ENCODE measurements at regions not wholly inside any gene's neighbourhood (a gene's known extent, or its start where the extent isn't known, plus 50 kb on each side); places are given as distances from the start of the nearest gene placed in this dataset.

- Histone ChIP-seq H3K36me3 (replicated peaks; ENCODE audit: insufficient read depth, low read depth) (no peaks in the 10 kb centered on the region), H3K79me2 (no peaks in the 10 kb centered on the region), H3K4me3 (no peak overlapping the region), H3K4me1 (ENCODE audit: insufficient read depth) (no peaks in the 10 kb centered on the region), H3K9me3 (ENCODE audit: low read depth) (no peaks in the 10 kb centered on the region), H3K9me2 (replicated peaks; ENCODE audit: insufficient read depth) (no peaks in the 10 kb centered on the region), H3K4me2 (no peak overlapping the region), H2AFZ (no peak overlapping the region), H3K27me3 (no peaks in the 10 kb centered on the region), H4K20me1 (ENCODE audit: insufficient read depth, poor library complexity, severe bottlenecking) (no peaks in the 10 kb centered on the region), H3K27ac (no peak overlapping the region)
- no peak for DNase-seq (ENCODE audit: low spot score)
- WGBS (ENCODE audit: low lambda C conversion rate, missing lambda C conversion rate) = 76% methylated on average over 3 of the region's 3 CpGs
- no peak for TF ChIP-seq EZH2phosphoT487 (IDR thresholded peaks at IDR 0.05; ENCODE audit: low read depth, severe bottlenecking, unreplicated experiment)
These were observed 138.3 kb downstream of the KCNJ2 start for GRCh38 chr17:70307430-70308225.

DNA sequence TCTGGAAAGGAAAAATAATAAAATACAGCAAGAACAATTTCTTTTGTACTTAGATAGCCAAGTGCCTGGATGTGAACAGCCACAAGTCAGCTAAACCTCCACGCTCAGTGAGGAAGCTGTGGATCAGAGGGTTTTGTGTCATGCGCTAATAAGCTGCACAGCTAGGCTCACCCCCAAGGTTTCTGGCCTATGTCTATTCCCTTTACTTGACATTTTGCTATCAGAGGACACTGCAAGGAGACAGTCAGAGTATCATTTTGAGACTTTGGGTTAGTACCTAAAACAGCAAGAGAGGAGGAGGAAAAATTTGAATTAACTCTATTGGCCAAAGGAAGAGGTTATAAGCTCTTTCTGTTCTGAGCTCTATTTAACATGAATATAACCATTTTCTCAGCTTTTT is 139.3 kb downstream of the KCNJ2 start:
- H3K4me3 ChIP-seq = no peak overlapping the region
- no peak overlapping the region for H2AFZ ChIP-seq
- no peaks in the 10 kb centered on the region for H3K9me3 ChIP-seq (ENCODE audit: low read depth)
- DNase-seq (ENCODE audit: low spot score) = no peak
- H3K79me2 ChIP-seq = no peaks in the 10 kb centered on the region
- H3K4me2 ChIP-seq = no peak overlapping the region
- no peaks in the 10 kb centered on the region for H3K4me1 ChIP-seq (ENCODE audit: insufficient read depth)
- no peak overlapping the region for H3K27ac ChIP-seq
- no peaks in the 10 kb centered on the region for H3K36me3 ChIP-seq (replicated peaks; ENCODE audit: insufficient read depth, low read depth)
- H3K27me3 ChIP-seq = no peaks in the 10 kb centered on the region
- H4K20me1 ChIP-seq (ENCODE audit: insufficient read depth, poor library complexity, severe bottlenecking) = no peaks in the 10 kb centered on the region
- H3K9me2 ChIP-seq (replicated peaks; ENCODE audit: insufficient read depth) = no peaks in the 10 kb centered on the region
- WGBS (ENCODE audit: low lambda C conversion rate, missing lambda C conversion rate) = 88% methylated on average over 2 of the region's 2 CpGs
- TF ChIP-seq CTCF (IDR thresholded peaks at IDR 0.05; ENCODE audit: poor library complexity) = no peak
- TF ChIP-seq EZH2 (IDR thresholded peaks at IDR 0.05; ENCODE audit: borderline replicate concordance) = no peak
- no peak for TF ChIP-seq EZH2phosphoT487 (IDR thresholded peaks at IDR 0.05; ENCODE audit: low read depth, severe bottlenecking, unreplicated experiment)

- TF ChIP-seq EZH2phosphoT487 (IDR thresholded peaks at IDR 0.05; ENCODE audit: low read depth, severe bottlenecking, unreplicated experiment) (no peak), CTCF (IDR thresholded peaks at IDR 0.05; ENCODE audit: poor library complexity) (no peak), EZH2 (IDR thresholded peaks at IDR 0.05; ENCODE audit: borderline replicate concordance) (no peak)
- Histone ChIP-seq H3K9me2 (replicated peaks; ENCODE audit: insufficient read depth) (no peaks in the 10 kb centered on the region), H3K27ac (no peak overlapping the region), H3K36me3 (replicated peaks; ENCODE audit: insufficient read depth, low read depth) (no peaks in the 10 kb centered on the region), H3K79me2 (no peaks in the 10 kb centered on the region), H4K20me1 (ENCODE audit: insufficient read depth, poor library complexity, severe bottlenecking) (no peaks in the 10 kb centered on the region), H3K4me1 (ENCODE audit: insufficient read depth) (no peaks in the 10 kb centered on the region), H2AFZ (no peak overlapping the region), H3K27me3 (no peaks in the 10 kb centered on the region), H3K4me2 (no peak overlapping the region), H3K4me3 (no peak overlapping the region), H3K9me3 (ENCODE audit: low read depth) (no peaks in the 10 kb centered on the region)
- DNase-seq (ENCODE audit: low spot score) = no peak
- WGBS (ENCODE audit: low lambda C conversion rate, missing lambda C conversion rate) = 55% methylated on average over 4 of the region's 4 CpGs
These were observed 140.9 kb downstream of the KCNJ2 start for GRCh38 chr17:70310221-70310672.

GRCh38 chr17:70313086-70313852 is 143.9 kb downstream of the KCNJ2 start:
- DNase-seq (ENCODE audit: low spot score) = no peak
- 83% methylated on average over 11 of the region's 11 CpGs for WGBS (ENCODE audit: low lambda C conversion rate, missing lambda C conversion rate)
- Histone ChIP-seq H3K4me1 (ENCODE audit: insufficient read depth) (no peaks in the 10 kb centered on the region), H3K27ac (no peak overlapping the region), H3K9me3 (ENCODE audit: low read depth) (no peaks in the 10 kb centered on the region), H4K20me1 (ENCODE audit: insufficient read depth, poor library complexity, severe bottlenecking) (no peaks in the 10 kb centered on the region), H2AFZ (no peak overlapping the region), H3K4me3 (no peak overlapping the region), H3K79me2 (no peaks in the 10 kb centered on the region), H3K4me2 (no peak overlapping the region), H3K9me2 (replicated peaks; ENCODE audit: insufficient read depth) (no peaks in the 10 kb centered on the region), H3K36me3 (replicated peaks; ENCODE audit: insufficient read depth, low read depth) (no peaks in the 10 kb centered on the region), H3K27me3 (no peaks in the 10 kb centered on the region)
- TF ChIP-seq EZH2phosphoT487 (IDR thresholded peaks at IDR 0.05; ENCODE audit: low read depth, severe bottlenecking, unreplicated experiment) (no peak), EZH2 (IDR thresholded peaks at IDR 0.05; ENCODE audit: borderline replicate concordance) (no peak), CTCF (IDR thresholded peaks at IDR 0.05; ENCODE audit: poor library complexity) (no peak)

Measured in hepatocyte (in vitro differentiated cells).